ENCODE measurements at regions not wholly inside any gene's neighbourhood (a gene's known extent, or its start where the extent isn't known, plus 50 kb on each side); places are given as distances from the start of the nearest gene placed in this dataset.

DNA sequence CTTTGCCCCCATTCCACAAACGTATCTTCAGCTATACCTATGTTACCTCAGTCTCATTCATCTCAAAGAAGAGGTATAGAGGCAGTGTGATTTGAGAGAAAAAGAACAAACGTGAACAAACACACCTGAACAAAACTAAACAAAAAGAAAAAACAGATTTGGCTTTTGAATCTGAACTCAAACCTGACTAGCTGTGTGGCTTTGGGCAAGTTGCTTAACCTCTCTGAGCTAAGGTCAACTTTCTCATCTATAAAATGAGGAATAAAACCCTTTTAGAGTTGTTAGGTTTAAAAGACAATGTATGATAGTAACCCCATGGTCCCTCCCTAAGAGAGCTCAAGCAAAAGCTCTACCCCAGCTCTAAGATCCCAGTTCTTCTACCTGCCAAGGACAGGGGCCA lies 73.5 kb downstream of the ZNF648 start:
- Histone ChIP-seq H3K4me3 (ENCODE audit: insufficient read length, low read depth) (no peak overlapping the region), H3K36me3 (ENCODE audit: insufficient read depth, insufficient read length, low read length) (no peaks in the 10 kb centered on the region), H3K9ac (ENCODE audit: insufficient read length, low read depth) (no peak overlapping the region), H3K4me1 (ENCODE audit: insufficient read depth, insufficient read length) (peaks cover 5% of the 10 kb centered on the region), H3K9me3 (ENCODE audit: insufficient read depth, low read length) (no peaks in the 10 kb centered on the region), H3K27me3 (ENCODE audit: insufficient read depth, insufficient read length) (no peaks in the 10 kb centered on the region)
- no peak for TF ChIP-seq SUZ12 (IDR thresholded peaks at IDR 0.05; ENCODE audit: extremely low read depth, insufficient read depth, insufficient read length)
- no peak for TF ChIP-seq ZNF274 (IDR thresholded peaks at IDR 0.05; ENCODE audit: low read depth, low read length)
- no peak for TF ChIP-seq YY1 (IDR thresholded peaks at IDR 0.05; ENCODE audit: insufficient read depth, insufficient read length)
- no peak for DNase-seq (ENCODE audit: low read depth, low spot score)

DNA sequence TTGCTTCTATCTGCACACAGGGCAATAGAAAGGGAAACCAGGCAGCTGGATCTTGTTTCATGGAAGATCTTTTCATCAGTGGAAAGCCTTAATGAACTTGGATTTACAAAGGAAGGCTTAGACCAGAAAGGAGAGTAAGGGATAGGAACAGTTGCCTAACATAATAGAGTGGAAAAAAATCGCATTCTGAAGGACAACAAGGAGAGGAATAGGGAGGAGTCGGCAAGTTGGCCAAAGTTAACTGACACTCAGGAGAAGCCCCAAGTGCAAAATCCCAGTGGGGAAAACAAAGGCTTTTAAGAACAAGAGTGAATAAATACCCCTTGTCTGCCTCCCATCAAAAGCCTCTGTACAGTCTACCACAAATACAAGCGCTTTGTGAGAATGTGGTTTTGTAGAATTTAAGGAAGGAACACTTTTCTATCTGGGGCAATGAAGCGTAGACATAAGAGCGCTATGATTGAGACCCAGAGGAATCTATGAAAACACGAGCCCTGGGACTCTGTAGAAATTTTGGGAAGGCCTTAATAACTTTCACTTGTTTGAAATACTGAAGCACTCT lies 74.1 kb downstream of the ZNF648 start:
- Histone ChIP-seq H3K9ac (ENCODE audit: insufficient read length, low read depth) (no peak overlapping the region), H3K27me3 (ENCODE audit: insufficient read depth, insufficient read length) (no peaks in the 10 kb centered on the region), H3K36me3 (ENCODE audit: insufficient read depth, insufficient read length, low read length) (no peaks in the 10 kb centered on the region), H3K9me3 (ENCODE audit: insufficient read depth, low read length) (no peaks in the 10 kb centered on the region), H3K4me1 (ENCODE audit: insufficient read depth, insufficient read length) (peaks cover 5% of the 10 kb centered on the region), H3K4me3 (ENCODE audit: insufficient read length, low read depth) (no peak overlapping the region)
- TF ChIP-seq YY1 (IDR thresholded peaks at IDR 0.05; ENCODE audit: insufficient read depth, insufficient read length): no peak
- TF ChIP-seq ZNF274 (IDR thresholded peaks at IDR 0.05; ENCODE audit: low read depth, low read length): no peak
- no peak for DNase-seq (ENCODE audit: low read depth, low spot score)

DNA sequence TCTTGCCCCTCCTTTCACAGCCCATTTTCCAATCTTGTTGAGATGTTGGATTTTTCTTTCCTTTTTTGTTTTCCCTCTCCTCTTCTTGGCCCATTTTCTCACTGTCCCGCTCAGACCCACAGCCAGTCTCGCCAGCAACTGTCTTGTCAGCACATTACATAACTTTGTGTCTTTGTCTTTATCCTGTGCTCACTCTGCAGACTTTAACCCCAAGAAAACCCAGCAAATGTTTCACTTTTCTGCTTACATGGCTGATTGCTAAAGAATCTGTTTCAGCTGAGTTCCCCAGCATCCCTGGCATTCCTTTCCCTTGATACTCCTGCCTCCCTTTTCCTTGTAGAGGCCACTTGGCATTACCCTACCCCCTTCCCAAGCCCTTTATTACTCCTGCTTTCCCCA lies 74.6 kb downstream of the ZNF648 start:
- Histone ChIP-seq H3K4me1 (ENCODE audit: insufficient read depth, insufficient read length) (peaks cover 5% of the 10 kb centered on the region), H3K9ac (ENCODE audit: insufficient read length, low read depth) (no peak overlapping the region), H3K9me3 (ENCODE audit: insufficient read depth, low read length) (no peaks in the 10 kb centered on the region), H3K36me3 (ENCODE audit: insufficient read depth, insufficient read length, low read length) (no peaks in the 10 kb centered on the region), H3K27me3 (ENCODE audit: insufficient read depth, insufficient read length) (no peaks in the 10 kb centered on the region), H3K4me3 (ENCODE audit: insufficient read length, low read depth) (no peak overlapping the region)
- no peak for DNase-seq (ENCODE audit: low read depth, low spot score)
- TF ChIP-seq ZNF274 (IDR thresholded peaks at IDR 0.05; ENCODE audit: low read depth, low read length): no peak
- TF ChIP-seq SUZ12 (IDR thresholded peaks at IDR 0.05; ENCODE audit: extremely low read depth, insufficient read depth, insufficient read length): no peak
- TF ChIP-seq YY1 (IDR thresholded peaks at IDR 0.05; ENCODE audit: insufficient read depth, insufficient read length): no peak

GRCh38 chr1:181985936-181986906 lies 75.3 kb downstream of the ZNF648 start:
- no peak for DNase-seq (ENCODE audit: low read depth, low spot score)
- no peak overlapping the region for H3K9ac ChIP-seq (ENCODE audit: insufficient read length, low read depth)
- H3K9me3 ChIP-seq (ENCODE audit: insufficient read depth, low read length): no peaks in the 10 kb centered on the region
- no peaks in the 10 kb centered on the region for H3K27me3 ChIP-seq (ENCODE audit: insufficient read depth, insufficient read length)
- H3K36me3 ChIP-seq (ENCODE audit: insufficient read depth, insufficient read length, low read length): no peaks in the 10 kb centered on the region
- TF ChIP-seq ZNF274 (IDR thresholded peaks at IDR 0.05; ENCODE audit: low read depth, low read length): no peak
- TF ChIP-seq YY1 (IDR thresholded peaks at IDR 0.05; ENCODE audit: insufficient read depth, insufficient read length): no peak
- no peak for TF ChIP-seq SUZ12 (IDR thresholded peaks at IDR 0.05; ENCODE audit: extremely low read depth, insufficient read depth, insufficient read length)
- H3K4me3 ChIP-seq (ENCODE audit: insufficient read length, low read depth): no peak overlapping the region
- peaks cover 5% of the 10 kb centered on the region for H3K4me1 ChIP-seq (ENCODE audit: insufficient read depth, insufficient read length)

GRCh38 chr1:181985281-181985680 lies 76.2 kb downstream of the ZNF648 start:
- Histone ChIP-seq H3K4me1 (ENCODE audit: insufficient read depth, insufficient read length) (peaks cover 5% of the 10 kb centered on the region), H3K9me3 (ENCODE audit: insufficient read depth, low read length) (no peaks in the 10 kb centered on the region), H3K36me3 (ENCODE audit: insufficient read depth, insufficient read length, low read length) (no peaks in the 10 kb centered on the region), H3K4me3 (ENCODE audit: insufficient read length, low read depth) (no peak overlapping the region), H3K27me3 (ENCODE audit: insufficient read depth, insufficient read length) (no peaks in the 10 kb centered on the region), H3K9ac (ENCODE audit: insufficient read length, low read depth) (no peak overlapping the region)
- no peak for TF ChIP-seq SUZ12 (IDR thresholded peaks at IDR 0.05; ENCODE audit: extremely low read depth, insufficient read depth, insufficient read length)
- TF ChIP-seq ZNF274 (IDR thresholded peaks at IDR 0.05; ENCODE audit: low read depth, low read length): no peak
- no peak for TF ChIP-seq YY1 (IDR thresholded peaks at IDR 0.05; ENCODE audit: insufficient read depth, insufficient read length)
- no peak for DNase-seq (ENCODE audit: low read depth, low spot score)

GRCh38 chr1:181984006-181984405 lies 77.5 kb downstream of the ZNF648 start:
- DNase-seq (ENCODE audit: low read depth, low spot score): no peak
- Histone ChIP-seq H3K27me3 (ENCODE audit: insufficient read depth, insufficient read length) (no peaks in the 10 kb centered on the region), H3K4me1 (ENCODE audit: insufficient read depth, insufficient read length) (peaks cover 5% of the 10 kb centered on the region), H3K9ac (ENCODE audit: insufficient read length, low read depth) (no peak overlapping the region), H3K9me3 (ENCODE audit: insufficient read depth, low read length) (no peaks in the 10 kb centered on the region), H3K4me3 (ENCODE audit: insufficient read length, low read depth) (no peak overlapping the region), H3K36me3 (ENCODE audit: insufficient read depth, insufficient read length, low read length) (no peaks in the 10 kb centered on the region)
- TF ChIP-seq SUZ12 (IDR thresholded peaks at IDR 0.05; ENCODE audit: extremely low read depth, insufficient read depth, insufficient read length) (no peak), ZNF274 (IDR thresholded peaks at IDR 0.05; ENCODE audit: low read depth, low read length) (no peak), YY1 (IDR thresholded peaks at IDR 0.05; ENCODE audit: insufficient read depth, insufficient read length) (no peak)

DNA sequence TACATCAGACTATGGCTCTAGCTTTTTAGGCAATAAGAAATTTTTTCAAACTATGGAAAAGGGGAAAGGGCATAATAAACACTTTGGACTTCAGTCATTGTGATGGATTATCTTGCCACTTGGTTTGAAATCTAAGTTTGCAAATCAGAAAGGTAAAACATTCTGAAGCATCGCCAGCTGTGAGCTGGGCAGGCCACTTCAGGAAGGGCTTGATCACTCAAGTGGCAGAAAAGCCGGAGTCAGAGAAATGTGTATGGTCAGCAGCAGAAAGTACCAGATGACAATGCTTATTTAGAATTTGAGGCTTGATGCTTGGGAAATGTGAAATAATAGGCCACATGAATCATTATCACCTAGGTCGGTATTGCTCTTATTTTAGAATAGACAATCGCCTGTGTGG lies 79.7 kb downstream of the ZNF648 start:
- no peak for DNase-seq (ENCODE audit: low read depth, low spot score)
- TF ChIP-seq YY1 (IDR thresholded peaks at IDR 0.05; ENCODE audit: insufficient read depth, insufficient read length) (no peak), ZNF274 (IDR thresholded peaks at IDR 0.05; ENCODE audit: low read depth, low read length) (no peak), SUZ12 (IDR thresholded peaks at IDR 0.05; ENCODE audit: extremely low read depth, insufficient read depth, insufficient read length) (no peak)
- Histone ChIP-seq H3K9ac (ENCODE audit: insufficient read length, low read depth) (no peak overlapping the region), H3K4me1 (ENCODE audit: insufficient read depth, insufficient read length) (peaks cover 5% of the 10 kb centered on the region), H3K9me3 (ENCODE audit: insufficient read depth, low read length) (no peaks in the 10 kb centered on the region), H3K36me3 (ENCODE audit: insufficient read depth, insufficient read length, low read length) (no peaks in the 10 kb centered on the region), H3K27me3 (ENCODE audit: insufficient read depth, insufficient read length) (no peaks in the 10 kb centered on the region), H3K4me3 (ENCODE audit: insufficient read length, low read depth) (no peak overlapping the region)

Measured in NT2/D1 (cell line).